ENCODE measurements at regions not wholly inside any gene's neighbourhood (a gene's known extent, or its start where the extent isn't known, plus 50 kb on each side); places are given as distances from the start of the nearest gene placed in this dataset.

GRCh38 chr10:76641215-76641614 is 996.4 kb downstream of the KCNMA1 start:
- no peak for TF ChIP-seq CTCF (IDR thresholded peaks at IDR 0.05)
- no peak for TF ChIP-seq POLR2A (IDR thresholded peaks at IDR 0.05)

All from thyroid gland (tissue), 4 donors.